Neural progenitor cell (in vitro differentiated cells): ENCODE measurements at regions not wholly inside any gene's neighbourhood (a gene's known extent, or its start where the extent isn't known, plus 50 kb on each side); places are given as distances from the start of the nearest gene placed in this dataset.

Source experiments
- CTCF ChIP-seq: fragments of 200-600 bp; sonication (generic); IDR thresholded peaks from 2 replicates; pipeline ENCODE4 v1.5.1; 2017; ENCODE audit warnings: antibody characterized with exemption, mild to moderate bottlenecking
- EZH2 ChIP-seq: fragments of 200-600 bp; sonication (generic); IDR thresholded peaks from 2 replicates; pipeline ENCODE4 v1.6.1; 2017; ENCODE audit warnings: antibody characterized with exemption, mild to moderate bottlenecking, moderate library complexity

GRCh38 chr2:195552581-195552980 is 104.4 kb upstream of the SLC39A10 start:
- TF ChIP-seq CTCF (no peak), EZH2 (no peak)
